Superior temporal gyrus (tissue), 1 donor: ENCODE measurements at regions not wholly inside any gene's neighbourhood (a gene's known extent, or its start where the extent isn't known, plus 50 kb on each side); places are given as distances from the start of the nearest gene placed in this dataset.

Source experiments
- DNase-seq: peaks from one replicate; pipeline ENCODE4 v3.0.0-alpha.2; 2016; ENCODE audit errors: extremely low spot score

DNA sequence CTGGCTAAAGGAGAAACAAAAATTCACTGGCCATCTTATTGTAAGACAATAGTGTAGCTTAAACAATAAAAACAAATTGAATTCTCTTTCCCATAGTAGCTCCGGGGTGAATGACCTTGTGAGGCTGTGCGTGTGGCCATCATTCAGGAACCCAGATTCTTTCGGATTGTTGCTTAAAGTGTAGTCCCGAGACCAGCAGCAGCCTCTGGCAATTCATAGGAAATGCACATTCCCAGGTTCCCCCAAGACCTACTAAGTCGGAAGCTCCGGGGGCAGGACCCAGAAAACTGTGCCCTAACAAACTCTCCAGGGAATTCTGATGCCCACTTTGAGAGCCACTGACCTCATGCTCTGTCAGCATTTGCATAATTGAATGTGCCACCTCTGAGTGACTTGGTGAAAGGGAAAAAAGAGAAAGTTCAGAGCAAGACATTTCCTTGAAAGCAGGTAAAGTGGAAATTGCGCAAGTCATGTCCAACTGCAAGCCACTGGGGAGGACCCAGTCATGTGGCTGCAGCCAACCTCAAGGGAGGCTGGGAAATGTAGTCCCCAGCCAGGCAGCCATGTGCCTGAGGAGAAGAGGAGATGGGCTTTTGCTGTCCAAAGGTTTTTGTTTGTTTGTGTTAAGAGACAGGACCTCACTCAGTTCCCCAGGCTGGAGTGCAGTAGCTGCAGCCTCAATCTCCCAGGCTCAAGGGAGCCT is 50.7 kb upstream of the PNMA8B start:
- DNase-seq, result peak; percentile 64

DNA sequence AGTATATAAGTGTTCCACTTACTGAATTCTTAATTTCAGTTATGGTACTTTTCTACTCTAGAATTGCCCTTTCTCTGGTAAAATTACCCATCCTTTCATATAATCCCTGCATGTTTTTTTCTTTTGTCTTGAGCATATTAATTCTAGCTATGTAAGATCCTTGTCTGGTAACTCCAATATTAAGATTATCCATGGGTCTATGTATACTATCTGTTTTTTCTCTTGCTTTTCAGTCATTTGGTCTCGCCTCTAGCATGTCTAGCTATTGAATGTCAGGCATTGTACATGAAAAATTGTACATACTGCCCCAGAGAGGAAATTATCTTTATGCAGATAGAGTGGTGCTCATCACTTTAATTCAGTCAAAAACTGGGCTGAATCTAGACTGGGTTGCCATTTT is 50.4 kb upstream of the CALM3 start:
- DNase-seq, result no peak

DNA sequence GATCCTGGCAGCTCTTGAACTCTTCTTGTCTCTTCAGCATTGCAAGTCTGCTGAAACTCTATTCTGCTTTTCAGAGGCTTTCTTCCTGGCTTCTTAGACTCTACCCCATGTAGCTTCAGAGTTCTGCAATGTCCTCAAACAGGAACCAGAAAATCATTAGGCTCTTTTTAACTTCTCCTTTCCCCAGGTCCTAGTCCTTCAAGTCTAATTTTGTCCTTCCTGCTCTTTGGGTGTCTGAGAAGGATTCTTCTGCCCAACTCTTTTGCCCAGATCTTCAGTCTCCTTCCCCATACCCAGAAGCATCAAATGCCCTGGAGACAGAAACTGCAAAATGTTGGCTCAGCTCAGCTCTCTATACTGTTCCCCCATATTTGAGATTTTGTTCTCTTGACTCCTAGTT is 50.0 kb upstream of the CALM3 start:
- DNase-seq, result no peak
